Activated CD8-positive, alpha-beta T cell treated with anti-CD3 and anti-CD28 coated beads for 36 hours (primary cell): ENCODE measurements at regions not wholly inside any gene's neighbourhood (a gene's known extent, or its start where the extent isn't known, plus 50 kb on each side); places are given as distances from the start of the nearest gene placed in this dataset.

Source experiments
- ATAC-seq: fragments of 200-7000 bp; cut with Tn5 transposase; one replicate; pipeline ENCODE4 v1.10.0; 2021; ENCODE audit warnings: mild to moderate bottlenecking, moderate library complexity
- CTCF ChIA-PET: fragments of 350-600 bp; sonication (Branson Sonifier 250); formaldehyde crosslinking; loops from one replicate; lab custom pipeline; 2021; ENCODE audit warnings: antibody characterized with exemption; lab: Charles Lee
- POLR2A ChIA-PET: fragments of 350-600 bp; sonication (Branson Sonifier 250); formaldehyde crosslinking; loops from one replicate; lab custom pipeline; 2021; ENCODE audit warnings: antibody characterized with exemption; lab: Charles Lee
- DNase-seq: peaks from one replicate; pipeline ENCODE4 v3.0.0-alpha.2; 2020
- H3K27ac Mint-ChIP-seq: one replicate; pipeline ENCODE4 v1.8.0; 2021; ENCODE audit warnings: mild to moderate bottlenecking, mixed read lengths
- H3K27me3 Mint-ChIP-seq: one replicate; pipeline ENCODE4 v1.8.0; 2021; ENCODE audit warnings: mixed read lengths
- H3K36me3 Mint-ChIP-seq: one replicate; pipeline ENCODE4 v1.8.0; 2021; ENCODE audit warnings: low read depth, mixed read lengths
- H3K4me1 Mint-ChIP-seq: one replicate; pipeline ENCODE4 v1.8.0; 2021; ENCODE audit warnings: low read depth, mixed read lengths
- H3K4me3 Mint-ChIP-seq: one replicate; pipeline ENCODE4 v1.8.0; 2021; ENCODE audit warnings: mild to moderate bottlenecking, moderate library complexity, mixed read lengths
- H3K9me3 Mint-ChIP-seq: one replicate; pipeline ENCODE4 v1.8.0; 2021; ENCODE audit warnings: mixed read lengths
- CTCF ChIP-seq: fragments of 200-600 bp; IDR thresholded peaks from one replicate; pipeline ENCODE4 v1.8.0; 2022; ENCODE audit warnings: antibody characterized with exemption, mild to moderate bottlenecking
- intact Hi-C: fragments of 100-400 bp; cut with micrococcal nuclease; formaldehyde crosslinking; loops from one replicate; pipeline ENCODE4 v1.10.0; 2022

DNA sequence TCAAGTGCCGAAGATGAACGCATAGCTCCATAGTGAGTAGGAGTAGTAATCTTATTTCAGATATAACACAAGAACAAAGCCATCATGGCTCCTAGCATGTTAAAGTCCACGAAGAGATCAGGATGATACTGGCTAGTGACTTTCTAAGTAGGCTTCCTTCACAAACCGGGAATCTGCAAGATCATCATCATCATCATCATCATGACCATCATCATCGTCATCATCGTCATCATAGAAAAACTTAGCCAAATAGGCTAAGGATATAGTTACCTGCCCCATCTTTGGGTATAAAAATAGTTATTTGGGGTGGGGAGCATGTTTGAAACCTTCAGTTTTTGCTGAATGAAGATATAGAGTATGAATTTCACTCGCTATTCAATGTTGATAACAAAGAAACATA, 57.9 kb downstream of the PYDC2 start:
- ChIA-PET POLR2A (no interaction called here), CTCF (no interaction called here)
- H3K27me3 Mint-ChIP-seq: no peaks in the 10 kb centered on the region
- intact Hi-C loops: no loop called here
- H3K9me3 Mint-ChIP-seq: peaks cover 2% of the 10 kb centered on the region
- no peaks in the 10 kb centered on the region for H3K36me3 Mint-ChIP-seq
- H3K27ac Mint-ChIP-seq: no peak overlapping the region
- no peak for DNase-seq
- TF ChIP-seq CTCF: no peak
- H3K4me1 Mint-ChIP-seq: no peaks in the 10 kb centered on the region
- ATAC-seq: no peak
- no peak overlapping the region for H3K4me3 Mint-ChIP-seq

DNA sequence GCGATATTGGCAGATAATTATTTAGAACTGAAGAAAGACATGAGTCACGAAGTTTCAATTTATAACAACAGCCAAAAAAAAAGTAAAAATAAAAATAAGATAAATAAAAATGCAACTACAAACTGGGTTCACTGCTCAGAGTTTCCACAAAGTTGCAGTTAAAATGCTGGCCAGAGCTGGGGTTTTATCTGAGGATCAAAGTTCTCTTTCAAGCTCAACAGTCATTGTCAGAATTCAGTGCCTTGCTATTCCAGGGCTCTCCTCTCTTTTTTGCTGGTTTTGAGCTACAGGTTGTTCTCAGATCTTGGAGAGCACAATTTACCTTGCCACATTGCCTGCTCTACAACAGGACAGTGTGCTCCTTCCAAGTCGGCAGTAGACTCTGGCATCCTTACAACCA, 60.1 kb downstream of the PYDC2 start:
- H3K27me3 Mint-ChIP-seq: no peaks in the 10 kb centered on the region
- H3K36me3 Mint-ChIP-seq: no peaks in the 10 kb centered on the region
- peaks cover 2% of the 10 kb centered on the region for H3K9me3 Mint-ChIP-seq
- intact Hi-C loops: no loop called here
- CTCF ChIA-PET: no interaction called here
- DNase-seq: no peak
- no peak overlapping the region for H3K27ac Mint-ChIP-seq
- POLR2A ChIA-PET: no interaction called here
- no peak for ATAC-seq
- no peak for TF ChIP-seq CTCF
- no peaks in the 10 kb centered on the region for H3K4me1 Mint-ChIP-seq
- H3K4me3 Mint-ChIP-seq: no peak overlapping the region

- H3K27ac Mint-ChIP-seq: no peak overlapping the region
Observed at GRCh38 chr3:191523148-191523547, 62.2 kb downstream of the PYDC2 start.

GRCh38 chr3:191528589-191528988, 67.6 kb downstream of the PYDC2 start:
- no peak overlapping the region for H3K27ac Mint-ChIP-seq
- intact Hi-C loops: no loop called here
- no peaks in the 10 kb centered on the region for H3K27me3 Mint-ChIP-seq
- ATAC-seq: no peak
- DNase-seq: no peak
- H3K36me3 Mint-ChIP-seq: no peaks in the 10 kb centered on the region
- ChIA-PET POLR2A (no interaction called here), CTCF (no interaction called here)
- no peaks in the 10 kb centered on the region for H3K4me1 Mint-ChIP-seq
- no peaks in the 10 kb centered on the region for H3K9me3 Mint-ChIP-seq
- no peak overlapping the region for H3K4me3 Mint-ChIP-seq
- TF ChIP-seq CTCF: no peak

More at GRCh38 chr3:191523148-191523547, 62.2 kb downstream of the PYDC2 start:
- TF ChIP-seq CTCF: no peak
- no peaks in the 10 kb centered on the region for H3K36me3 Mint-ChIP-seq
- no peaks in the 10 kb centered on the region for H3K4me1 Mint-ChIP-seq
- ChIA-PET CTCF (no interaction called here), POLR2A (no interaction called here)
- DNase-seq (no peak), ATAC-seq (no peak)
- H3K27me3 Mint-ChIP-seq: no peaks in the 10 kb centered on the region
- H3K4me3 Mint-ChIP-seq: no peak overlapping the region
- intact Hi-C loops: no loop called here
- peaks cover 2% of the 10 kb centered on the region for H3K9me3 Mint-ChIP-seq

DNA sequence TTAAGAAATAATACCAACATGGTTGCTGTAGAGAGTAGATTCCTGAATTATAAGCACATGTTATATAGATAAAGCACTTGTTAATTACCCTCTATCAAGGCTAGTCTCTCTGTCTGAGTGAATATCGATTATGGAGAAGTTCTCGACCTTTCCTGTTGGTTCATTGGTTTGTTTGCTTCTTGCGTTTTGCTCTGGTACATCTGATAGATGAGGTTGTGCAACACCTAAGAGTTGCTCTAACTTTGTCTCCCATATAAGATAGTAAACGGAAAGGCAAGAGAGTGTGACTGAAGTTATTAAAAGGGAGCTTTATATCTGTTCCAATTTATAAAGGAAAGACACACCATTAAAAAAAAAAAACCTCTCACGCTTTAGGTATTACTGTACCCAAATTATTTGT, 69.0 kb downstream of the PYDC2 start:
- POLR2A ChIA-PET: no interaction called here
- ATAC-seq (no peak), DNase-seq (no peak)
- Mint-ChIP-seq H3K4me3 (no peak overlapping the region), H3K4me1 (no peaks in the 10 kb centered on the region), H3K27ac (no peak overlapping the region), H3K27me3 (no peaks in the 10 kb centered on the region), H3K36me3 (no peaks in the 10 kb centered on the region), H3K9me3 (peaks cover 1% of the 10 kb centered on the region)
- intact Hi-C loops: no loop called here
- CTCF ChIA-PET: no interaction called here
- no peak for TF ChIP-seq CTCF
